ENCODE measurements at regions not wholly inside any gene's neighbourhood (a gene's known extent, or its start where the extent isn't known, plus 50 kb on each side); places are given as distances from the start of the nearest gene placed in this dataset.

GRCh38 chr22:19574247-19574646 lies 50.0 kb upstream of the CLDN5 start:
- no peak for DNase-seq (ENCODE audit: low read depth, low spot score)

- no peak for DNase-seq (ENCODE audit: low read depth, low spot score)
These were observed 52.5 kb upstream of the CLDN5 start for GRCh38 chr22:19576460-19577421.

GRCh38 chr22:19577422-19577966 lies 53.3 kb upstream of the CLDN5 start:
- no peak for DNase-seq (ENCODE audit: low read depth, low spot score)

GRCh38 chr22:19578180-19579004 lies 54.2 kb upstream of the CLDN5 start:
- DNase-seq (ENCODE audit: low read depth, low spot score): no peak

GRCh38 chr22:19579115-19579811 lies 55.1 kb upstream of the CLDN5 start:
- no peak for DNase-seq (ENCODE audit: low read depth, low spot score)

GRCh38 chr22:19579880-19580279 lies 55.7 kb upstream of the CLDN5 start:
- no peak for DNase-seq (ENCODE audit: low read depth, low spot score)

- DNase-seq (ENCODE audit: low read depth, low spot score): no peak
These were observed 56.2 kb upstream of the CLDN5 start for GRCh38 chr22:19580291-19580890.

GRCh38 chr22:19582033-19582693 lies 58.0 kb upstream of the CLDN5 start:
- no peak for DNase-seq (ENCODE audit: low read depth, low spot score)

GRCh38 chr22:19586922-19587684 lies 62.9 kb upstream of the CLDN5 start:
- no peak for DNase-seq (ENCODE audit: low read depth, low spot score)

- DNase-seq (ENCODE audit: low read depth, low spot score): no peak
These were observed 66.5 kb upstream of the CLDN5 start for GRCh38 chr22:19590696-19591095.

- DNase-seq (ENCODE audit: low read depth, low spot score): no peak
These were observed 67.4 kb upstream of the CLDN5 start for GRCh38 chr22:19591568-19591967.

GRCh38 chr22:19592464-19592863 lies 68.3 kb upstream of the CLDN5 start:
- no peak for DNase-seq (ENCODE audit: low read depth, low spot score)

GRCh38 chr22:19593991-19594569 lies 69.9 kb upstream of the CLDN5 start:
- no peak for DNase-seq (ENCODE audit: low read depth, low spot score)

- no peak for DNase-seq (ENCODE audit: low read depth, low spot score)
These were observed 71.3 kb upstream of the CLDN5 start for GRCh38 chr22:19595532-19595931.

- DNase-seq (ENCODE audit: low read depth, low spot score): no peak
These were observed 72.6 kb upstream of the CLDN5 start for GRCh38 chr22:19596680-19597398.

- DNase-seq (ENCODE audit: low read depth, low spot score): no peak
These were observed 73.2 kb upstream of the CLDN5 start for GRCh38 chr22:19597399-19597735.

- no peak for DNase-seq (ENCODE audit: low read depth, low spot score)
These were observed 74.0 kb upstream of the CLDN5 start for GRCh38 chr22:19598054-19598855.

GRCh38 chr22:19599004-19599403 lies 74.8 kb upstream of the CLDN5 start:
- no peak for DNase-seq (ENCODE audit: low read depth, low spot score)

Data from activated naive CD8-positive, alpha-beta T cell treated with anti-CD3 and anti-CD28 coated beads, Interleukin-2, amount 50 U/mL, for 16 hours (primary cell).